Activated naive CD8-positive, alpha-beta T cell treated with anti-CD3 and anti-CD28 coated beads, Interleukin-2, amount 50 U/mL, for 16 hours (primary cell): ENCODE measurements at regions not wholly inside any gene's neighbourhood (a gene's known extent, or its start where the extent isn't known, plus 50 kb on each side); places are given as distances from the start of the nearest gene placed in this dataset.
"Not testable (repeated sequence)": the region's sequence is repeated elsewhere in the genome, so short reads cannot be mapped to it uniquely, and the experiment has no call there.

Experiments used
- DNase-seq: peaks from one replicate; pipeline ENCODE4 v3.0.0-alpha.2; 2020; ENCODE audit warnings: low read depth, low spot score

- not testable (repeated sequence) for DNase-seq
These were observed 1218.8 kb downstream of the GATA3 start for GRCh38 chr10:9273126-9273833.

GRCh38 chr10:9274206-9274755 is 1219.8 kb downstream of the GATA3 start:
- no peak for DNase-seq

- DNase-seq, result no peak
These were observed 1221.4 kb downstream of the GATA3 start for GRCh38 chr10:9275861-9276260.

- no peak for DNase-seq
These were observed 1231.2 kb downstream of the GATA3 start for GRCh38 chr10:9285690-9286089.

- no peak for DNase-seq
These were observed 1235.3 kb downstream of the GATA3 start for GRCh38 chr10:9289811-9290210.

- no peak for DNase-seq
These were observed 1236.6 kb downstream of the GATA3 start for GRCh38 chr10:9291081-9291480.

- DNase-seq, result no peak
These were observed 1239.7 kb downstream of the GATA3 start for GRCh38 chr10:9294132-9294663.

GRCh38 chr10:9294865-9295264 is 1240.4 kb downstream of the GATA3 start:
- DNase-seq, result no peak

GRCh38 chr10:9296190-9296589 is 1241.7 kb downstream of the GATA3 start:
- no peak for DNase-seq

GRCh38 chr10:9297580-9297979 is 1243.1 kb downstream of the GATA3 start:
- no peak for DNase-seq

GRCh38 chr10:9299966-9300365 is 1245.5 kb downstream of the GATA3 start:
- DNase-seq, result no peak

GRCh38 chr10:9301148-9301547 is 1246.7 kb downstream of the GATA3 start:
- no peak for DNase-seq

- DNase-seq, result no peak
These were observed 1247.1 kb downstream of the GATA3 start for GRCh38 chr10:9301554-9301953.

- DNase-seq, result no peak
These were observed 1247.8 kb downstream of the GATA3 start for GRCh38 chr10:9302140-9302746.

- no peak for DNase-seq
These were observed 1250.6 kb downstream of the GATA3 start for GRCh38 chr10:9305018-9305655.

GRCh38 chr10:9311702-9312499 is 1257.4 kb downstream of the GATA3 start:
- no peak for DNase-seq

- DNase-seq, result no peak
These were observed 1260.8 kb downstream of the GATA3 start for GRCh38 chr10:9315292-9315691.

GRCh38 chr10:9331583-9332008 is 1277.1 kb downstream of the GATA3 start:
- DNase-seq, result no peak

GRCh38 chr10:9334270-9334669 is 1279.8 kb downstream of the GATA3 start:
- DNase-seq, result no peak

GRCh38 chr10:9339716-9340115 is 1285.2 kb downstream of the GATA3 start:
- DNase-seq, result no peak

GRCh38 chr10:9342885-9343570 is 1288.5 kb downstream of the GATA3 start:
- no peak for DNase-seq
